ENCODE measurements at regions not wholly inside any gene's neighbourhood (a gene's known extent, or its start where the extent isn't known, plus 50 kb on each side); places are given as distances from the start of the nearest gene placed in this dataset.

DNA sequence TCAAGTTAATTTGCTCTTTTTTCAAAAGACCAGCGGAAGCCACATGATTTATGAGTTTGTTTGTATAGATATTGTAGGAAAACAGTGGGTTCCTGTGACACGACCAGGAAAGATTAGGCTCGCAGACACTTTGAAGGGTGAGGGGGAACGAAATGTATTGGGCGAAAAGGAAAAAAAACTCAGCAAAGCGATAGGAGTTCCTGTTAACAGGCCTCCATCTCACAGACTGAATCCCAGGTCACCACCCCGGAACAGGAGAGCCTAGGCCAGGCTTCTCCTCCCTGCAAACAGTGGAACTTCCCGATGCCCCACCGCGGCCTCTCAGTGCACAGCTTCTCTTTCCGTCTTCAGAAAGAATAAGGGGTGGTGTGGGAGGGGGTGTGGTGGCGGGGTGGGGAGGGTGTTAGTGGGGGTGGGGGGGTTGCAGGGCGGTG, 181.8 kb upstream of the GPRIN3 start:
- TF ChIP-seq POLR2A (IDR thresholded peaks at IDR 0.05; ENCODE audit: low read depth, low read length) (no peak), TAF1 (IDR thresholded peaks at IDR 0.05; ENCODE audit: borderline replicate concordance, low read depth, low read length) (no peak), POLR2AphosphoS5 (IDR thresholded peaks at IDR 0.05; ENCODE audit: low read depth, low read length) (no peak)

Data from GM12892 (cell line).